PC-9 (cell line): ENCODE measurements at regions not wholly inside any gene's neighbourhood (a gene's known extent, or its start where the extent isn't known, plus 50 kb on each side); places are given as distances from the start of the nearest gene placed in this dataset.

Source experiments
- BruUV-seq: library from RNA; stranded (reverse); fragments of 400-500 nt; replicated peaks from 2 replicates; lab custom pipeline; 2021; lab: Mats Ljungman, UMichigan
- CTCF ChIA-PET: fragments of 300-600 bp; sonication (Branson Sonifier 250); formaldehyde crosslinking; loops from one replicate; lab custom pipeline; 2022; ENCODE audit warnings: antibody characterized with exemption; lab: Charles Lee
- POLR2A ChIA-PET: fragments of 300-600 bp; sonication (Branson Sonifier 250); formaldehyde crosslinking; loops from one replicate; lab custom pipeline; 2022; ENCODE audit warnings: antibody characterized with exemption; ENCODE audit not compliant: unreplicated experiment; lab: Charles Lee
- DNase-seq, 2 experiments: peaks; one replicate each; pipeline versions ENCODE4 v3.0.0 to v3.0.0-alpha.2; 2015 to 2022; ENCODE audit warnings: mixed read lengths in 1 of 2
- H2AFZ ChIP-seq: fragments of 200-600 bp; sonication (generic); 2 replicates; pipeline ENCODE4 v1.8.1; 2017; ENCODE audit warnings: antibody characterized with exemption
- H3F3A ChIP-seq: fragments of 200-600 bp; sonication (generic); 2 replicates; pipeline ENCODE4 v1.8.1; 2017; ENCODE audit warnings: antibody characterized with exemption, mild to moderate bottlenecking, low read depth; ENCODE audit not compliant: insufficient read depth
- H3K27ac ChIP-seq: fragments of 200-600 bp; sonication (generic); 2 replicates; pipeline ENCODE4 v1.6.1; 2016; ENCODE audit warnings: mixed run types
- H3K27me3 ChIP-seq: fragments of 200-600 bp; sonication (generic); 2 replicates; pipeline ENCODE4 v1.6.1; 2016; ENCODE audit warnings: low read depth, mixed run types; ENCODE audit not compliant: insufficient read depth
- H3K36me3 ChIP-seq: fragments of 200-600 bp; sonication (generic); 2 replicates; pipeline ENCODE4 v1.6.1; 2016; ENCODE audit warnings: low read depth, mixed run types
- H3K4me1 ChIP-seq: fragments of 200-600 bp; sonication (generic); replicated peaks from 2 replicates; pipeline ENCODE4 v1.6.1; 2016; ENCODE audit warnings: mixed run types; ENCODE audit not compliant: insufficient read depth
- H3K4me2 ChIP-seq: fragments of 200-600 bp; sonication (generic); 2 replicates; pipeline ENCODE4 v1.6.1; 2017; ENCODE audit warnings: mixed run types
- H3K4me3 ChIP-seq: fragments of 200-600 bp; sonication (generic); 2 replicates; pipeline ENCODE4 v1.6.1; 2016; ENCODE audit warnings: mixed run types
- H3K79me2 ChIP-seq: fragments of 200-600 bp; sonication (generic); 2 replicates; pipeline ENCODE4 v1.6.1; 2017; ENCODE audit warnings: low read depth, mixed run types
- H3K9me2 ChIP-seq: fragments of 200-600 bp; sonication (generic); 2 replicates; pipeline ENCODE4 v1.8.1; 2017; ENCODE audit warnings: mild to moderate bottlenecking; ENCODE audit not compliant: insufficient read depth
- H3K9me3 ChIP-seq: fragments of 200-600 bp; sonication (generic); 2 replicates; pipeline ENCODE4 v1.8.1; 2016; ENCODE audit warnings: low read depth; ENCODE audit not compliant: insufficient read depth
- H4K20me1 ChIP-seq: fragments of 200-600 bp; sonication (generic); 2 replicates; pipeline ENCODE4 v1.8.1; 2017; ENCODE audit not compliant: insufficient read depth
- CTCF ChIP-seq: fragments of 200-600 bp; sonication (generic); conservative IDR thresholded peaks from 2 replicates; pipeline ENCODE4 v1.6.1; 2017; ENCODE audit warnings: mixed run types, antibody characterized with exemption, mild to moderate bottlenecking, moderate library complexity
- EZH2 ChIP-seq: fragments of 200-600 bp; sonication (generic); IDR thresholded peaks from 2 replicates; pipeline ENCODE4 v1.8.0; 2017; ENCODE audit warnings: antibody characterized with exemption, low read depth
- intact Hi-C: fragments of 100-400 bp; cut with micrococcal nuclease; formaldehyde crosslinking; loops from one replicate; pipeline ENCODE4 v1.10.0; 2022; ENCODE audit not compliant: unreplicated experiment

- no peak for TF ChIP-seq EZH2
- no peak for TF ChIP-seq CTCF
- no peaks in the 10 kb centered on the region for H3K79me2 ChIP-seq
Observed at GRCh38 chr14:97350415-97350814, 553.2 kb downstream of the VRK1 start.

GRCh38 chr14:97350894-97351731 is 553.9 kb downstream of the VRK1 start:
- Histone ChIP-seq H3K27me3 (no peaks in the 10 kb centered on the region; the same call in 1 of the 2 replicates), H4K20me1 (no peaks in the 10 kb centered on the region), H3K79me2 (no peaks in the 10 kb centered on the region), H2AFZ (no peak overlapping the region), H3K4me2 (no peak overlapping the region), H3F3A (no peaks in the 10 kb centered on the region), H3K9me2 (no peaks in the 10 kb centered on the region), H3K4me1 (no peaks in the 10 kb centered on the region), H3K27ac (no peak overlapping the region), H3K36me3 (no peaks in the 10 kb centered on the region), H3K9me3 (no peaks in the 10 kb centered on the region), H3K4me3 (no peak overlapping the region)
- CTCF ChIA-PET = no interaction called here
- no peak for TF ChIP-seq CTCF
- TF ChIP-seq EZH2 = no peak
- DNase-seq = no peak
- intact Hi-C loops = no loop called here
- POLR2A ChIA-PET = no interaction called here
- BruUV-seq = no TSS peak

More at GRCh38 chr14:97350415-97350814, 553.2 kb downstream of the VRK1 start:
- H3K4me2 ChIP-seq = no peak overlapping the region
- CTCF ChIA-PET = no interaction called here
- no peaks in the 10 kb centered on the region for H3K4me1 ChIP-seq
- intact Hi-C loops = no loop called here
- no peak for DNase-seq
- BruUV-seq = no TSS peak
- H2AFZ ChIP-seq = no peak overlapping the region
- H3K9me2 ChIP-seq = no peaks in the 10 kb centered on the region
- H3K9me3 ChIP-seq = no peaks in the 10 kb centered on the region
- no peaks in the 10 kb centered on the region for H4K20me1 ChIP-seq
- H3F3A ChIP-seq = no peaks in the 10 kb centered on the region
- no peak overlapping the region for H3K27ac ChIP-seq
- H3K4me3 ChIP-seq = no peak overlapping the region
- H3K36me3 ChIP-seq = no peaks in the 10 kb centered on the region
- no peaks in the 10 kb centered on the region; the same call in 1 of the 2 replicates for H3K27me3 ChIP-seq
- POLR2A ChIA-PET = no interaction called here

- Histone ChIP-seq H3K27me3 (no peaks in the 10 kb centered on the region; the same call in 1 of the 2 replicates), H3K79me2 (no peaks in the 10 kb centered on the region), H3K27ac (no peak overlapping the region), H2AFZ (no peak overlapping the region), H3K4me3 (no peak overlapping the region), H3F3A (no peaks in the 10 kb centered on the region), H4K20me1 (no peaks in the 10 kb centered on the region), H3K4me1 (no peaks in the 10 kb centered on the region), H3K9me2 (no peaks in the 10 kb centered on the region), H3K9me3 (no peaks in the 10 kb centered on the region), H3K4me2 (no peak overlapping the region), H3K36me3 (no peaks in the 10 kb centered on the region)
- ChIA-PET CTCF (no interaction called here), POLR2A (no interaction called here)
- no TSS peak for BruUV-seq
- no peak for DNase-seq
- TF ChIP-seq EZH2 (no peak), CTCF (no peak)
- intact Hi-C loops = no loop called here
Observed at GRCh38 chr14:97353102-97353501, 555.9 kb downstream of the VRK1 start.
